Anterior cingulate cortex (tissue), 58 donors: ENCODE measurements at regions not wholly inside any gene's neighbourhood (a gene's known extent, or its start where the extent isn't known, plus 50 kb on each side); places are given as distances from the start of the nearest gene placed in this dataset.

ENCODE experiments used
- DNase-seq, 58 donors: peaks; one replicate each; lab custom pipeline; 2025; lab: John Stamatoyannopoulos, UW

DNA sequence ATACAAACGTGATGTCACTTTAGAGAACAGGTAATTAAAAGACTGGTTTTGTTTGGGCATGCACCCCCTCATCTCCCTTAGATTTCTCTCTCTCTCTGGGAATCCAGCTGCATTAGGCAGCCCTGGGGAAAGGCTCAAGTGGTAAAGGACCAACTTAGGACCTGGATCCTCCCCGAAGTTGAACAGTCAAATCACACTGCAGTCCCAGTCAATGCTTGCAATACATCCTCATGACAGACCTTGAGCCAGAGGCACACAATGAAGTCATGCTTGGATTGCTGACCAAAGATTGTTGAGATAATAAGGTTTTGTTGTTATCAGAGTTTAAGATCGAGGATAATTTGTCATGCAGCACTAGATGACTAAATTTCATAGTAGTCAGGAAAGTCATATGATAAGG, 1285.8 kb upstream of the NCAM2 start:
- DNase-seq: no peak

GRCh38 chr21:19713313-19713712, 1284.9 kb upstream of the NCAM2 start:
- no peak for DNase-seq

- DNase-seq: no peak
These were observed 1274.1 kb upstream of the NCAM2 start for GRCh38 chr21:19724081-19724480.

DNA sequence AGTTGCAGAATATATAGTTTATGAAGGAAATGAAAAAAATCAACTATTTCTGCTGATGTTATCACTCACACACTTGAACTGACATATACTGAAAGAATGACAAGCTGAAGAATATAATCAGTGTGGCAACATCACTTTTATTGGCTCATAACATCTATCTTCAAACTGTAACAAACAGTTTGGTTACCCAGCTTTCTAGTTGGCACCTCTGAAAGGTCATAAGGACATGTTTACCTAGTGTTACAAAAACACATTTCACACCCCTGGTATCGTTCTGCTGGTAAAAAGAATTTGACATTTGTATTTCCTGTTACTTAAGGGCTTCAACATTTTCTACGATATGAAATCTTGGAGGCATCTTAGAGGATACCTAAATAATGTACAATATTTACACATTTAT, 1267.0 kb upstream of the NCAM2 start:
- DNase-seq: no peak

GRCh38 chr21:19759836-19760235, 1238.4 kb upstream of the NCAM2 start:
- no peak for DNase-seq

- no peak for DNase-seq
These were observed 1230.7 kb upstream of the NCAM2 start for GRCh38 chr21:19767546-19767945.

DNA sequence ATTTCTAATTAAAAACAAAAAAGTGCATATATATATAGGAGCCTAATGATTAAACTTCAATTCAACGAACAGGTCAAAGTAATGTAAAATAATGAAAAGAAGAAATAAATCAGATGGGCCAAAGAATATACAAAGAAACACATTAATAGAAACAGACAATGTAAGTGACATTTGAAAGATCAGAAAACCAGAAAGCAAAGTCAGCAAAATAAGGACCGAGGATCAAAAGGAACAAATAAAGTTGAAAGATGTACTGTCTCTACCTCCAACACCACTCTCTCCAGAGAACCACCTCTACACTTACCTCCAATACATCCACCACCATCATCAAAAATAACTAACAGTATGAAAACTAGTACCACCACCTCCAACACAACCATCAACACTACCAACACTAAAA, 1226.3 kb upstream of the NCAM2 start:
- DNase-seq: no peak

DNA sequence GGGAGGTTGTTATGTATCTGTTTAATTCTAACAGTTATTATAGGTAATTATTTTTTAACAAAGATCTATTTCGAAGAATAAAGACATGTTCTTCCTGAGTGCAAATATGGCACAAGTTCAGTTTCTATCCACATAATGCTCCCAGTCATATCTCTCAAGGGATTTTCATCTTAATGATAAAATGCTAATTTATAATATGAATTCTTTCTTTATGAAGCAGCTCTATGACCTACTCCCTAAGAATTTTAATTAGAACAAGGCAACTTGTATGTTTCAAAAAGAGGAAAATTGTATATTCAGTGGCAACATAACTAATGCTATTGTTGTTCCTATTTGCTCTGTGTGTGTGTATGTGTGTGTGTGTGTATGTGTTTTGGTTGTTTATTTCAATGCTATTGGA, 1222.1 kb upstream of the NCAM2 start:
- DNase-seq: no peak

DNA sequence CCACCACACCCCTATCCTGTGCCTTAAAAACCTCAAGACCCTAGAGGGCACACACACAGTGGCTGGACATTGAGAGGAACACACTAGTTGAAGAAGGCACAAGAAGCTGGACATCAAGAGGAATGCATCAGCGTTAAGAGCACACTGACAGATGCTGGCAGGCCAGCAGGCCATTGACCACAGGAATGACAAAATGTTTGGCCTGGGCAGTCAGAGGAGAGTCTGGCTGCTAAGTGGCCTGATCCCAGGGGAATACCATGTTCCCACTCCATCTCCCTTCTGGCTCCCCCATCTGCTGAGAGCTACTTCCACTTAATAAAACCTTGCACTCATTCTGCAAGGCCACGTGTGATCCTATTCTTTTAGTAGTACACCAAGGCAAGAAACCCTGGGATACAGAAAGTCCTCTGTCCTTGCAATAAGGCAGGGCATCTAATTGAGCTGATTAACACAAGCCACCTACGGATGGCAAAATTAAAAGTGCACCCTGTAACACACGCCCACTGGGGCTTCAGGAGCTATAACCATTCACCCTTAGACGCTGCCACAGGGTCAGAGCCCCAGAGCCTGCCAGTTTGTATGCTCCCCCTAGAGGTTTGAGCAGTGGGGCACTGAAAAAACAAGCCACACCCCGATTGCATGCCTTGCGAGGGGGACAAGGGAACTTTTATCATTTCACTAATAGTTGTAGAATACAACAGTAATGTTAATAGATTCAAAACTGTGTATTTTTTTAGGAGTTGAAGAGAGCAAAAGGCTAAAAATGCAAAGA, 1216.1 kb upstream of the NCAM2 start:
- DNase-seq: no peak

DNA sequence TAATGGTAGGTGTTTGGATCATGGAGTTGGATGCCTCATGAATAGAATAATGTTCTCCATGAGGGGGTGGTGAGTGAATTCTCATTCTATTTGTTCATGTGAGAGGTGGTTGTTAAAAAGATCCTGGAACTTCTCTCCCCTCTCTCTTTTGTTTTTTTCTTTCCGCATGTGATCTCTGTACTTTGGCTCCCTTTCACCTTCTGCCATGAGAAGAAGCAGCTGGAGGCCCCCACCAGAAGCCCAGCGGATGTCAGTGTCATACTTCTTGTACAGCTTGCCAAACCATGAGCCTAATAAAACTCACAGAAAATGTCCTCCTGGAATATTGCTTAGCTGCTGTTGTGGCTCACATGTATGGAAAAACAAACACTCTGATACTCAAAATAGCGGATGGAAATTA, 1212.3 kb upstream of the NCAM2 start:
- no peak for DNase-seq

DNA sequence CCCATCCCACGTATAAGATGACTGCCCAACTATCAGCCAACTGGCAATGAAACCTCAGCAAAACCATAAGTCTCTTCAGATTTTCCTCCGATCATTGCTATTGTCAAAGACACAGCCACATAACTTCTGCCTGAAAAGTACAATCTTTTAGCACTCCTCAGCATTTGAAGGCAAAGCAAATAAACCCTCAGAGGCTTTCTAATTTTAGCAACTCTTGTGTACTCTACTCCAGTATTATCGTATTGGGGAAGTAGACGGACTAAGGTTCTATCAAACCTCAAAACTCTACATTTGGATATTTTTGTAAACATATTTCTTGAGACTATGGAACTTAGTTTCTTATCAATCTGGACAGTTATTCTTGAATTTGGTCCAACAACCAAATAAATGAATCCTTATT, 1206.2 kb upstream of the NCAM2 start:
- DNase-seq: no peak

GRCh38 chr21:19807201-19807600, 1191.0 kb upstream of the NCAM2 start:
- no peak for DNase-seq

DNA sequence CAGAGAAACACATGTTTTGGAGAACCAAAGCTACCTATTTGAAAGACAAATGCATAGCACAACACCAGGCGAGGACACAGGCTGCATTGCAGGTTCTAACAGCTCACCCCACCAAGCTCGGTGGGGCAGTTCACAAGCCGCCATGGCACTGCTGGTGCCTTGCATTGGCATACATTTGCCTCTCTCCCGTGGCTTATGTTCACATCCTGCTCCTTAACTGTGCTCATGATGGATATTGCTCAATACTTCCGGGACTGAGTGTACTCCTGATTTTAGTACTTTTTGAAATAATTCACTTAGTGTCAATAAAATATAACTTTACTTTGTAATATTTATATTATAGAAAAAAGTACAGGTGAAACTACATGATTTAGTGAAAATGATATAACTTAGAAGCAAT, 1187.4 kb upstream of the NCAM2 start:
- DNase-seq: no peak

DNA sequence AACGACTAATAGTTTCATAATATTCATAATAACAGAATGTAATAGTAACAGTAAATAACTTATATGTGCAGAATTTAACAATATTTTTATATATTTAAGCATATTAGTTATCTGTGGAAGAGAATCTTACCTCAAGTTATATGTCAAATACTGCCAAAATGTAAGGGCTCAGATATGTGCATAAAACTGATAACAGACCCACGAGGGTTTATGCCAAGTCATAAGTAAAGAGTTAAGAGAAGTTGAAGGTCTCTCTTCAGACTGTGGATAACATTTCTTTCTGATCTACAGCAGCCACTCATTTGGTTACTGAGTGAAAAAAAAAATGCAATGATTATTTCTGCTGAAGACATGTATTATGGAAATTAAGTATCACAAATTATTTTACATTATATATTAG, 1167.8 kb upstream of the NCAM2 start:
- DNase-seq: no peak

GRCh38 chr21:19832551-19832950, 1165.7 kb upstream of the NCAM2 start:
- DNase-seq: no peak

- DNase-seq: no peak
These were observed 1165.1 kb upstream of the NCAM2 start for GRCh38 chr21:19833082-19833481.

GRCh38 chr21:19842601-19843000, 1155.6 kb upstream of the NCAM2 start:
- DNase-seq: no peak

GRCh38 chr21:19844334-19844733, 1153.9 kb upstream of the NCAM2 start:
- no peak for DNase-seq

DNA sequence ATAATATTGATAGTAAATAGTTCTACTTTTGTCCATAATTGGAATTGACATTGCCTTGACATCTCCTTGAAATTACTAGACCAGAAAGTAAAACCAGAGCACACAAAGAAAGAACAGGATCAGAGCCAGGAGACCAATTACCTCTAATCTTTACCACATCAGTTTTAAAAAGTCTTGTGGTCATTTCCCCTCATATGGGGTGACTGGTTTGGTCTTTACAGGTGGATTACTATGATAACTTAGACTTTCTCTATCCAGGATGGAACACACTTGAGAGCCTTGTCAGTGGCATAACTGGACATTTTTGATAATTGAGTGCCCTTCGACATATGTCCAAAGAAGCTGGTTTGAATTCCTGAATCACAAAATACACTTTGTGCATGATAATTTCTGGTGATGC, 1148.1 kb upstream of the NCAM2 start:
- DNase-seq: no peak

GRCh38 chr21:19853061-19853460, 1145.1 kb upstream of the NCAM2 start:
- DNase-seq: no peak

DNA sequence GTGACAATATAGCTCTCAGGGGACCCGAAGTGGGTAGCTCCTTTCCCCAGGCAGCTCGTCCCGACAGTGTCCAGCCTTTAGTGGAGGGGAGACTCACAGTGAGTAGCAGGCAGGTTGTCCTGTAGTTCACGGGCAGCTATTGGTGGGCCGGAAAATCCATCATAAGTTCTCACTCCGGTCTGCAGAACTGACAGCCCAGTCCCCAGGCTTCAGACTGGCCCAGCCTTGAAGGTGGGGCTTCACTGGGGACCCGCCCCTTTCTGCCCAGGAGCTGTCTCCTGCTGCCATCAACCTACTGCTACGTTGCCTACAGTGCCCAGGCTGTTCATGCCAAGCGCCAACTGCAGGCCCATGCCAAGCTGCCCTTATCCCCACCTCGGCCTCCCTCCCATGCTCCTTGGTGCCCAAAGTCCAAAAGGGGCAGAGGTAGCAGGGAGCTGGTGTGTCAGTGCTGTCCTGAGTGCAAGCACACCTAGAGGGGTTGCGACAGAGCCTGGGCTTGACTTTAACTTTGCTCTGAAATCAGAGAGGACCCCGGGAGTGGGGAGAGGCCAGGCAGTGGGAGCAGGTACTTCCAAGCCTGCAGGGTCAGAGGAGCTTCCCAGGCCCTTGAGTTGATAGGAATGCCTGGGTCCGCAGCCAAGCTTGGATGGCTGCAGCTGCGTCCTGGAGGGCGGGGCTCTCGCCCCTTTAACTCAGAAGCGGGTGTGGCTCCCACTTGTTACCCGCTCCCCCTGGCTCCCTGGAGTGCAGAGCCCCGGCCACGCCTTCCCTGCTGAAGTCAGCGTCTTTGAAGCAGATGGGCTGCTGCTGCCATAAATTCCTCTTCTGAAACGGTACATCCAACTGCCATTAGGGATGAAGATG, 1144.3 kb upstream of the NCAM2 start:
- no peak for DNase-seq

DNA sequence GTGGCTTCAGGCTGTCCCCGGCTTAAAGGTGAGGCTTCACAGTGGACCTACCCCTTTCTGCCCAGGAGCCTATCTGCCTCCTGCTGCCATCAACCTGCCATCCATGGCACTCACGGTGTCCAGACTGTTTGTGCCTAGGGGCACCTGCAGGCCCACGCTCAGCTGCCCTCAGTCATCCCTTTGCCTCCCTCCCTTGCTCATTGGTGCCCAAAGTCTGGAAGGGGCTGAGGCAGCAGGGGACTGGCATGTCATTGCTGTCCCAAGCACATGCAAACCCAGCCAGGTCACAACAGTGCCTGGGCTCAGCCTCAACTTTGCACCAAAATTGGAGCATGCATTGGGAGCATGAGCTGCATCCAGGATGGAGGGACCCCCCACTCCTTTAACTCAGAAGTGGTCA, 1142.7 kb upstream of the NCAM2 start:
- DNase-seq: no peak
